Neuronal stem cell (in vitro differentiated cells): ENCODE measurements at regions not wholly inside any gene's neighbourhood (a gene's known extent, or its start where the extent isn't known, plus 50 kb on each side); places are given as distances from the start of the nearest gene placed in this dataset.

Source experiments
- DNase-seq: peaks from one replicate; pipeline ENCODE4 v3.0.0-alpha.2; 2013; ENCODE audit warnings: low spot score
- H2AFZ ChIP-seq: one replicate; pipeline ENCODE4 v1.6.1; 2013; ENCODE audit warnings: mild to moderate bottlenecking, low read length, inconsistent platforms
- H2AK5ac ChIP-seq: 2 replicates; pipeline ENCODE4 v1.6.1; 2013; ENCODE audit warnings: low read depth, mild to moderate bottlenecking, inconsistent platforms, low read length, moderate library complexity, mixed read lengths
- H2BK120ac ChIP-seq: 2 replicates; pipeline ENCODE4 v1.6.1; 2013; ENCODE audit warnings: low read depth, mild to moderate bottlenecking, inconsistent platforms, low read length, moderate library complexity, mixed read lengths
- H2BK12ac ChIP-seq: one replicate; pipeline ENCODE4 v1.6.1; 2013; ENCODE audit warnings: low read length, inconsistent platforms
- H2BK15ac ChIP-seq: 2 replicates; pipeline ENCODE4 v1.6.1; 2013; ENCODE audit warnings: mild to moderate bottlenecking, low read length, inconsistent platforms, mixed read lengths
- H2BK5ac ChIP-seq: one replicate; pipeline ENCODE4 v1.6.1; 2013; ENCODE audit warnings: inconsistent platforms, mild to moderate bottlenecking, low read length, moderate library complexity
- H3K14ac ChIP-seq: one replicate; pipeline ENCODE4 v1.6.1; 2013; ENCODE audit warnings: low read length, inconsistent platforms
- H3K18ac ChIP-seq: 2 replicates; pipeline ENCODE4 v1.6.1; 2013; ENCODE audit warnings: low read length, inconsistent platforms
- H3K23ac ChIP-seq: 2 replicates; pipeline ENCODE4 v1.6.1; 2013; ENCODE audit warnings: low read depth, mild to moderate bottlenecking, mixed read lengths, low read length, inconsistent platforms; ENCODE audit not compliant: poor library complexity
- H3K27ac ChIP-seq: replicated peaks from 3 replicates; pipeline ENCODE4 v1.5.1; 2013; ENCODE audit warnings: low read length, inconsistent platforms
- H3K27me3 ChIP-seq, 3 experiments: 2 replicates each; pipeline ENCODE4 v1.6.1; 2013; ENCODE audit warnings: low read length in 3 of 3, mild to moderate bottlenecking in 2 of 3, inconsistent platforms in 1 of 3, low read depth in 1 of 3, mixed read lengths in 1 of 3, moderate library complexity in 1 of 3; ENCODE audit not compliant: control insufficient read depth in 3 of 3, insufficient read depth in 3 of 3
- H3K36me3 ChIP-seq, 2 donors: replicated peaks in 1 of 2; 2 replicates each; pipeline ENCODE4 v1.6.1; 2013; ENCODE audit warnings: low read length in 2 of 2; ENCODE audit not compliant: control insufficient read depth in 2 of 2, insufficient read depth in 2 of 2
- H3K4ac ChIP-seq: 2 replicates; pipeline ENCODE4 v1.6.1; 2013; ENCODE audit warnings: inconsistent platforms, mild to moderate bottlenecking, low read length, moderate library complexity
- H3K4me1 ChIP-seq, 2 donors: 1 replicate in 1 of 2; 2 replicates in 1 of 2; pipeline ENCODE4 v1.6.1; 2013; ENCODE audit warnings: low read length in 2 of 2, low read depth in 1 of 2; ENCODE audit not compliant: control insufficient read depth in 2 of 2, insufficient read depth in 1 of 2
- H3K4me2 ChIP-seq: one replicate; pipeline ENCODE4 v1.6.1; 2013; ENCODE audit warnings: mild to moderate bottlenecking, low read length, inconsistent platforms; ENCODE audit not compliant: insufficient read depth, poor library complexity, severe bottlenecking
- H3K4me3 ChIP-seq, 2 donors: 2 replicates each; pipeline ENCODE4 v1.5.1; 2013; ENCODE audit warnings: low read length in 2 of 2, mild to moderate bottlenecking in 2 of 2, inconsistent platforms in 1 of 2, moderate library complexity in 1 of 2
- H3K79me1 ChIP-seq: one replicate; pipeline ENCODE4 v1.6.1; 2013; ENCODE audit warnings: low read depth, mild to moderate bottlenecking, inconsistent platforms, low read length, moderate library complexity
- H3K9ac ChIP-seq: one replicate; pipeline ENCODE4 v1.6.1; 2013; ENCODE audit warnings: mild to moderate bottlenecking, low read depth, low read length, inconsistent platforms; ENCODE audit not compliant: poor library complexity
- H3K9me3 ChIP-seq, 2 donors: replicated peaks in 1 of 2; 2 replicates each; pipeline versions ENCODE3 to v1.6.1; 2013; ENCODE audit warnings: low read length in 2 of 2, mild to moderate bottlenecking in 2 of 2, inconsistent platforms in 1 of 2, low read depth in 1 of 2, mixed read lengths in 1 of 2, moderate library complexity in 1 of 2; ENCODE audit not compliant: control insufficient read depth in 2 of 2, insufficient read depth in 1 of 2
- H4K8ac ChIP-seq: one replicate; pipeline ENCODE4 v1.6.1; 2013; ENCODE audit warnings: low read depth, mild to moderate bottlenecking, inconsistent platforms, low read length, moderate library complexity
- H4K91ac ChIP-seq: one replicate; pipeline ENCODE4 v1.6.1; 2013; ENCODE audit warnings: low read length, low read depth, mild to moderate bottlenecking, inconsistent platforms; ENCODE audit not compliant: poor library complexity
- WGBS, 2 donors: extraction: QIAGEN DNeasy Blood & Tissue Kit; methylation state at CpG; one replicate each; pipeline ENCODE4 v1.1.7; 2013; ENCODE audit warnings: missing lambda C conversion rate in 2 of 2, mixed read lengths in 1 of 2; ENCODE audit not compliant: insufficient read length in 2 of 2, insufficient replicate concordance in 1 of 2; ENCODE audit errors: extremely low coverage in 2 of 2; 5-methylcytosine and 5-hydroxymethylcytosine counted together

GRCh38 chr3:62926494-62926893 lies 51.3 kb upstream of the CADPS start:
- Histone ChIP-seq H3K4me3 (no peak overlapping the region), H2AK5ac (no peak overlapping the region)
- DNase-seq: no peak

GRCh38 chr3:62928256-62928655 lies 53.0 kb upstream of the CADPS start:
- Histone ChIP-seq H3K14ac (no peak overlapping the region), H3K4me1 (peaks cover 0 to 3% of the 10 kb centered on the region in 2 donors), H3K9me3 (no peaks in the 10 kb centered on the region), H2BK15ac (no peak overlapping the region), H2AFZ (no peak overlapping the region), H3K4me3 (no peak overlapping the region), H2AK5ac (no peak overlapping the region), H4K91ac (no peak overlapping the region), H2BK120ac (no peak overlapping the region), H3K27me3 (no peaks in the 10 kb centered on the region), H3K27ac (no peak overlapping the region), H3K9ac (no peak overlapping the region), H2BK5ac (no peak overlapping the region), H4K8ac (no peak overlapping the region), H3K18ac (no peak overlapping the region), H3K79me1 (no peaks in the 10 kb centered on the region), H3K4me2 (no peak overlapping the region), H3K4ac (no peak overlapping the region), H3K23ac (no peak overlapping the region), H3K36me3 (no peaks in the 10 kb centered on the region), H2BK12ac (no peak overlapping the region)
- DNase-seq: no peak
- WGBS, 2 donors: no CpG with 5 or more reads among the region's 1 CpG

More at GRCh38 chr3:62926494-62926893, 51.3 kb upstream of the CADPS start:
- Histone ChIP-seq H3K27ac (no peak overlapping the region), H3K27me3 (no peaks in the 10 kb centered on the region), H2BK5ac (no peak overlapping the region), H3K14ac (no peak overlapping the region), H3K9me3 (no peaks in the 10 kb centered on the region), H3K79me1 (no peaks in the 10 kb centered on the region), H2AFZ (no peak overlapping the region), H3K36me3 (no peaks in the 10 kb centered on the region), H3K4me2 (no peak overlapping the region), H4K8ac (no peak overlapping the region), H2BK12ac (no peak overlapping the region), H3K4ac (no peak overlapping the region), H3K18ac (no peak overlapping the region), H4K91ac (no peak overlapping the region), H3K23ac (no peak overlapping the region), H2BK15ac (no peak overlapping the region), H2BK120ac (no peak overlapping the region), H3K9ac (no peak overlapping the region), H3K4me1 (peaks cover 0 to 5% of the 10 kb centered on the region in 2 donors)
- no CpG with 5 or more reads among the region's 5 CpGs for WGBS, 2 donors

GRCh38 chr3:62929771-62930170 lies 54.6 kb upstream of the CADPS start:
- DNase-seq: no peak
- no peak overlapping the region for H4K91ac ChIP-seq
- H3K4me1 ChIP-seq: peaks cover 0 to 3% of the 10 kb centered on the region in 2 donors
- H3K9me3 ChIP-seq: no peaks in the 10 kb centered on the region
- no peak overlapping the region for H3K18ac ChIP-seq
- no peak overlapping the region for H2AK5ac ChIP-seq
- no peak overlapping the region for H2BK120ac ChIP-seq
- H3K14ac ChIP-seq: no peak overlapping the region
- H2AFZ ChIP-seq: no peak overlapping the region
- no peak overlapping the region for H2BK5ac ChIP-seq
- H3K23ac ChIP-seq: no peak overlapping the region
- H3K4me2 ChIP-seq: no peak overlapping the region
- no peak overlapping the region for H2BK15ac ChIP-seq
- H3K36me3 ChIP-seq: no peaks in the 10 kb centered on the region
- H3K9ac ChIP-seq: no peak overlapping the region
- no peak overlapping the region for H4K8ac ChIP-seq
- no peak overlapping the region for H3K27ac ChIP-seq
- H3K79me1 ChIP-seq: no peaks in the 10 kb centered on the region
- no peak overlapping the region for H3K4ac ChIP-seq
- H2BK12ac ChIP-seq: no peak overlapping the region
- no peak overlapping the region for H3K4me3 ChIP-seq
- H3K27me3 ChIP-seq: no peaks in the 10 kb centered on the region

- Histone ChIP-seq H3K9ac (no peak overlapping the region), H2AFZ (no peak overlapping the region), H3K23ac (no peak overlapping the region), H3K18ac (no peak overlapping the region), H3K79me1 (no peaks in the 10 kb centered on the region), H3K14ac (no peak overlapping the region), H3K4me2 (no peak overlapping the region), H3K27ac (no peak overlapping the region), H2BK15ac (no peak overlapping the region), H3K4ac (no peak overlapping the region), H2AK5ac (no peak overlapping the region), H2BK5ac (no peak overlapping the region), H3K27me3 (no peaks in the 10 kb centered on the region), H4K91ac (no peak overlapping the region), H2BK120ac (no peak overlapping the region), H3K4me1 (peaks cover 0 to under 1% of the 10 kb centered on the region in 2 donors), H2BK12ac (no peak overlapping the region), H3K4me3 (no peak overlapping the region), H3K36me3 (no peaks in the 10 kb centered on the region), H3K9me3 (no peaks in the 10 kb centered on the region), H4K8ac (no peak overlapping the region)
- no peak for DNase-seq
- WGBS, 2 donors: no CpG with 5 or more reads among the region's 1 CpG
Observed at GRCh38 chr3:62935793-62936192, 60.6 kb upstream of the CADPS start.
